NCI-H2107 treated with DMSO at 0.1 percent for 48 hours (cell line): ENCODE measurements at regions not wholly inside any gene's neighbourhood (a gene's known extent, or its start where the extent isn't known, plus 50 kb on each side); places are given as distances from the start of the nearest gene placed in this dataset.

Experiments used
- DNase-seq: peaks from one replicate; lab custom pipeline; 2025; ENCODE audit not compliant: unreplicated experiment; lab: John Stamatoyannopoulos, UW

- no peak for DNase-seq
Observed at GRCh38 chr5:115072266-115073064, 97.2 kb downstream of the TRIM36 start.

GRCh38 chr5:115070737-115071136 is 99.0 kb downstream of the TRIM36 start:
- no peak for DNase-seq

- DNase-seq = peak; percentile 36
Observed at GRCh38 chr5:115069087-115069968, 100.4 kb downstream of the TRIM36 start.

- peak; percentile 41 for DNase-seq
Observed at GRCh38 chr5:115068239-115069086, 101.2 kb downstream of the TRIM36 start.

GRCh38 chr5:115064380-115064779 is 105.3 kb downstream of the TRIM36 start:
- DNase-seq = no peak

GRCh38 chr5:115054387-115054951 is 115.2 kb downstream of the TRIM36 start:
- no peak for DNase-seq

GRCh38 chr5:115052948-115053347 is 116.8 kb downstream of the TRIM36 start:
- no peak for DNase-seq

- no peak for DNase-seq
Observed at GRCh38 chr5:115050866-115051265, 118.8 kb downstream of the TRIM36 start.

GRCh38 chr5:115033861-115034260 is 135.8 kb downstream of the TRIM36 start:
- DNase-seq = no peak

- no peak for DNase-seq
Observed at GRCh38 chr5:115028557-115028956, 141.2 kb downstream of the TRIM36 start.

- no peak for DNase-seq
Observed at GRCh38 chr5:115024922-115025321, 144.8 kb downstream of the TRIM36 start.

- DNase-seq = no peak
Observed at GRCh38 chr5:115022303-115022702, 147.4 kb downstream of the TRIM36 start.

- no peak for DNase-seq
Observed at GRCh38 chr5:115016646-115017045, 153.1 kb downstream of the TRIM36 start.

- DNase-seq = no peak
Observed at GRCh38 chr5:114999176-114999575, 170.5 kb downstream of the TRIM36 start.

- no peak for DNase-seq
Observed at GRCh38 chr5:114989512-114989911, 180.2 kb downstream of the TRIM36 start.

GRCh38 chr5:114988096-114988495 is 181.6 kb downstream of the TRIM36 start:
- no peak for DNase-seq

- DNase-seq = no peak
Observed at GRCh38 chr5:114984796-114985195, 184.9 kb downstream of the TRIM36 start.

- DNase-seq = no peak
Observed at GRCh38 chr5:114981111-114981510, 188.6 kb downstream of the TRIM36 start.

GRCh38 chr5:114977979-114978573 is 191.6 kb downstream of the TRIM36 start:
- no peak for DNase-seq

GRCh38 chr5:114969482-114969881 is 200.2 kb downstream of the TRIM36 start:
- no peak for DNase-seq
